LNCaP clone FGC (cell line): ENCODE measurements at regions not wholly inside any gene's neighbourhood (a gene's known extent, or its start where the extent isn't known, plus 50 kb on each side); places are given as distances from the start of the nearest gene placed in this dataset.
A peak's percentile ranks its signal among the peaks of the same experiment; 100 is the strongest.
"Not testable (repeated sequence)": the region's sequence is repeated elsewhere in the genome, so short reads cannot be mapped to it uniquely, and the experiment has no call there.

Experiments
- DNase-seq: peaks from one replicate; pipeline ENCODE4 v3.0.0-alpha.2; 2011; ENCODE audit warnings: low read depth
- H3K4me3 ChIP-seq: 2 replicates; pipeline ENCODE4 v1.5.1; 2011; ENCODE audit warnings: mild to moderate bottlenecking, low read depth, low read length, control low read depth
- CTCF ChIP-seq: IDR thresholded peaks from 2 replicates; pipeline ENCODE4 v1.5.1; 2012; ENCODE audit warnings: mild to moderate bottlenecking; ENCODE audit not compliant: control insufficient read depth, insufficient read depth; ENCODE audit errors: extremely low read depth

- TF ChIP-seq CTCF = no peak
- no peak for DNase-seq
- no peak overlapping the region for H3K4me3 ChIP-seq
Measured at GRCh38 chr7:52179934-52180333, 855.5 kb upstream of the POM121L12 start.

GRCh38 chr7:52168085-52168484 lies 851.5 kb upstream of the COBL start:
- peak; percentile 42 for TF ChIP-seq CTCF
- H3K4me3 ChIP-seq = no peak overlapping the region
- no peak for DNase-seq

GRCh38 chr7:52163311-52163710 lies 846.7 kb upstream of the COBL start:
- no peak for DNase-seq
- no peak for TF ChIP-seq CTCF
- H3K4me3 ChIP-seq = no peak overlapping the region

- DNase-seq = no peak
- TF ChIP-seq CTCF = no peak
- H3K4me3 ChIP-seq = no peak overlapping the region
Measured at GRCh38 chr7:52161483-52161882, 844.9 kb upstream of the COBL start.

GRCh38 chr7:52159421-52159820 lies 842.8 kb upstream of the COBL start:
- not testable (repeated sequence) for DNase-seq, H3K4me3 ChIP-seq

GRCh38 chr7:52154382-52154781 lies 837.8 kb upstream of the COBL start:
- no peak for DNase-seq
- TF ChIP-seq CTCF = peak; percentile 31

GRCh38 chr7:52151559-52151958 lies 835.0 kb upstream of the COBL start:
- no peak for TF ChIP-seq CTCF
- H3K4me3 ChIP-seq = no peak overlapping the region
- no peak for DNase-seq

More at GRCh38 chr7:52154382-52154781, 837.8 kb upstream of the COBL start:
- no peak overlapping the region for H3K4me3 ChIP-seq

- no peak for DNase-seq
- no peak for TF ChIP-seq CTCF
- no peak overlapping the region for H3K4me3 ChIP-seq
Measured at GRCh38 chr7:52150952-52151351, 834.3 kb upstream of the COBL start.
